ENCODE measurements at regions not wholly inside any gene's neighbourhood (a gene's known extent, or its start where the extent isn't known, plus 50 kb on each side); places are given as distances from the start of the nearest gene placed in this dataset.

GRCh38 chr9:108245901-108246300 is 609.9 kb downstream of the ACTL7B start:
- TF ChIP-seq, protein P1, sequence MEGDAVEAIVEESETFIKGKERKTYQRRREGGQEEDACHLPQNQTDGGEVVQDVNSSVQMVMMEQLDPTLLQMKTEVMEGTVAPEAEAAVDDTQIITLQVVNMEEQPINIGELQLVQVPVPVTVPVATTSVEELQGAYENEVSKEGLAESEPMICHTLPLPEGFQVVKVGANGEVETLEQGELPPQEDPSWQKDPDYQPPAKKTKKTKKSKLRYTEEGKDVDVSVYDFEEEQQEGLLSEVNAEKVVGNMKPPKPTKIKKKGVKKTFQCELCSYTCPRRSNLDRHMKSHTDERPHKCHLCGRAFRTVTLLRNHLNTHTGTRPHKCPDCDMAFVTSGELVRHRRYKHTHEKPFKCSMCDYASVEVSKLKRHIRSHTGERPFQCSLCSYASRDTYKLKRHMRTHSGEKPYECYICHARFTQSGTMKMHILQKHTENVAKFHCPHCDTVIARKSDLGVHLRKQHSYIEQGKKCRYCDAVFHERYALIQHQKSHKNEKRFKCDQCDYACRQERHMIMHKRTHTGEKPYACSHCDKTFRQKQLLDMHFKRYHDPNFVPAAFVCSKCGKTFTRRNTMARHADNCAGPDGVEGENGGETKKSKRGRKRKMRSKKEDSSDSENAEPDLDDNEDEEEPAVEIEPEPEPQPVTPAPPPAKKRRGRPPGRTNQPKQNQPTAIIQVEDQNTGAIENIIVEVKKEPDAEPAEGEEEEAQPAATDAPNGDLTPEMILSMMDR (IDR thresholded peaks at IDR 0.05): no peak

DNA sequence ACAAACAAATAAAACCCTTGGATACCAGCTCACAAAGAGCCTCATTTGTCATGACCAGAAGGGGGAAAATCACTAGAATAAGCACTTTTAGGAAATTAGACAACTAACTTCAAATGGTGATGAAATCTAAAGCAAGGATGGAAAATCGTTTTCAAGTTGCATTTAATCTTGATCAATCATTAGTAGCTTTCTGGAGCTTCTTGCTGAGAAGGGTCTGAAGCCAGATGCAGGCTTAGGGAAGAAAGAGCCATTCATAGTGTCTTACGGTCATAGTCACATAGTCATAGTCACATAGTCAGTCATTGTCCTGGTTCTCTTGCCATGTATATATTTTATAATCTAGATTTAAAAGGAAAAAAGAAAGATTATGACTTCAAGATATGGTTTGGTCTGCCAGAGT is 610.5 kb downstream of the ACTL7B start:
- TF ChIP-seq, protein P1 (IDR thresholded peaks at IDR 0.05): no peak

DNA sequence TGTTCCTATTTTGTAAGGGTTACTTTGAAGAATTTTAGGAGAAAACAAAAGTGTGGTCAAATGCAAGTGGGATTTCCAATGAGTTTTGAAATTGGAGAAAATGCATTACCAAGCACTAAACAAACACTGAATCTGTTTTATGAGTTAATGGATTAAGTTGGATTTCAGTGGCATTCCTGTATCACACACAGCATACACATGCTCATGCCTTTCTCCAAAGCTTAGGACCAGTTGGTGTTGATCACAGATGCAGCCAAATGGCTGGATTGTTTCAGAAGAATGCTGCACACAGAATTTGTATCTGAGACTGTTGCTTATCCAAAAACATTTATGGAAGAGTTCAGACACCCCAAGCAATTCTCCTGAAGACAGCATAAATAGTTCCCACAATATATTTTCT is 611.1 kb downstream of the ACTL7B start:
- TF ChIP-seq, protein P1 (IDR thresholded peaks at IDR 0.05): no peak

GRCh38 chr9:108241384-108242073 is 614.3 kb downstream of the ACTL7B start:
- TF ChIP-seq, protein P1 (IDR thresholded peaks at IDR 0.05): no peak

DNA sequence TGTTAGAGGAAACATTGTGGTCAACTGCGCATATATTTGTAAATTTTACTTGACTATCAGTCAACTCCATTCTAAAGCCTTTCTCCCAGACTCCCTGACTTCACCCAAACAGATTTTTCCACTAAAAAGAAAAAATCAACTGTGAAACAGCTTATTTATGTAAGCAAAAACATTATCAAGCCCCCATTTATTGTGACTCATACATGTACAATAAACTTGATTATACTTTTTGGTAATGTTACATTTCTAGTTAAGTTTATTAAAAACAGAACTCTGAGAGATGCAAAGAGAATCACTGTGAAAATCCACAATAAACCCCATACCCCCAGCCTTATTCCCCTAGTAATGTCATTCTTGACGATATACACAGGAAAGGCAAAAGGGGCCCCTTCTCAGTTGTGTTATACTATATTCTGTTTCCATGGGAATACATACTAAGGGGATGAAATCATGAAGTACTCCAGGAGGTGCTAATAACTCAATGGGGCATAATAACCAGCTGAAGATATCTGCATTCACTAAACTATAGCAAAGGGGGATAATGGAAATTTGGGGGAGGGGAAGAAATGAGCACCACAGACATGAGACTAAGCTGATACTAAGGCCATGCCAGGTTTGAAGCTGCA is 616.0 kb downstream of the ACTL7B start:
- TF ChIP-seq, protein P1 (IDR thresholded peaks at IDR 0.05): no peak

DNA sequence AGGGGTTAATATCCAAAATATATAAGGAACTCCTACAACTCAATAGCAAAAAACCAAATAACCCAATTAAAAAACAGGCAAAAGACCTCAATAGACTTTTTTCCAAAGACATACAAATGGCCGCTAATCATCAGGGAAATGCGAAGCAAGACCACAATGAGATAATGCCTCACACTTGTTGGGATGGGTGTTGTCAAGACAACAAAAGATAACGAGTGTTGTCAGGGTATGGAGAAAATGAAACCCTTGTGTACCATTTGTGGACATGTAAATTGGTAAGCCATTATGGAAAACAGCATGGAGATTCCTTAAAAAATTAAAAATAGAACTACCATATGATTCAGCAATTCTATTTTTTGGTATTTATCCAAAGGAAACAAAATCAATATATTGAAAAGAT is 620.2 kb downstream of the ACTL7B start:
- TF ChIP-seq, protein P1 (IDR thresholded peaks at IDR 0.05): no peak

- TF ChIP-seq, protein P1 (IDR thresholded peaks at IDR 0.05): no peak
Observed at GRCh38 chr9:108234811-108235210, 621.0 kb downstream of the ACTL7B start.

All from LNCAP (cell line).